Naive B cell (primary cell): ENCODE measurements at regions not wholly inside any gene's neighbourhood (a gene's known extent, or its start where the extent isn't known, plus 50 kb on each side); places are given as distances from the start of the nearest gene placed in this dataset.
A peak's percentile ranks its signal among the peaks of the same experiment; 100 is the strongest.

Source experiments
- ATAC-seq, 2 donors: fragments of 150-1000 bp; cut with Tn5 transposase; 2 replicates each; pipeline ENCODE4 v1.10.0; 2021; ENCODE audit warnings: low read depth in 2 of 2, mild to moderate bottlenecking in 2 of 2, moderate library complexity in 2 of 2
- DNase-seq: peaks from one replicate; pipeline ENCODE4 v3.0.0; 2022
- H3K27ac Mint-ChIP-seq, 6 donors: one replicate each; pipeline ENCODE4 v1.8.0; 2020 to 2022; ENCODE audit warnings: mild to moderate bottlenecking in 6 of 6, mixed read lengths in 6 of 6, moderate library complexity in 5 of 6, inconsistent platforms in 2 of 6
- H3K27me3 Mint-ChIP-seq, 3 donors: one replicate each; pipeline ENCODE4 v1.8.0; 2021 to 2022; ENCODE audit warnings: mixed read lengths in 3 of 3, mild to moderate bottlenecking in 1 of 3
- H3K36me3 Mint-ChIP-seq, 2 donors: one replicate each; pipeline ENCODE4 v1.8.0; 2020 to 2022; ENCODE audit warnings: mixed read lengths in 2 of 2, inconsistent platforms in 1 of 2, mild to moderate bottlenecking in 1 of 2
- H3K4me1 Mint-ChIP-seq, 3 donors: one replicate each; pipeline ENCODE4 v1.8.0; 2020 to 2022; ENCODE audit warnings: mixed read lengths in 3 of 3, inconsistent platforms in 1 of 3, mild to moderate bottlenecking in 1 of 3, moderate library complexity in 1 of 3
- H3K4me3 Mint-ChIP-seq, 8 donors: one replicate each; pipeline ENCODE4 v1.8.0; 2020 to 2022; ENCODE audit warnings: mild to moderate bottlenecking in 8 of 8, mixed read lengths in 8 of 8, moderate library complexity in 8 of 8, inconsistent platforms in 2 of 8
- H3K9me3 Mint-ChIP-seq, 7 donors: one replicate each; pipeline ENCODE4 v1.8.0; 2020 to 2022; ENCODE audit warnings: mixed read lengths in 7 of 7, mild to moderate bottlenecking in 5 of 7, inconsistent platforms in 2 of 7, moderate library complexity in 1 of 7

DNA sequence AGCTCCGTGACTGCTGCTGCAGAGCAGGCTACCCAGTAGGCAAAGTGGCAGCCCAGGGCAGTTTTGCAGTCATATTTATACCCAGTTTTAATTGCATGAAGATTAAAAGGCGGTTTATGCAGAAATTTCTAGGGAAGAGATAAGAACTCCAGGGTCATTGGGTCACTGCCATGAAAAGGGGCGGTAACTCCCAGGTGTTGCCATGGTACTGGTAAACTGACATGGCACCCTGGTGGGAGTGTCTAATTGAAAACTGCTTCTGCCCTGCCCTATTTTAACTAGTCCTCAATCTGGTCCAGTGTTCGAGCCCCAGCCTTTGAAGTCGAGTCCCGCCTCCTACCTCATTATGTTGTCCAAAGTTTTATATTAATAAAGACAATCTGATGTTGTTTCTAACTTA, 75.0 kb upstream of the FUCA2 start:
- Mint-ChIP-seq H3K36me3 (no peaks in the 10 kb centered on the region), H3K4me1 (no peaks in the 10 kb centered on the region), H3K27ac (no peak overlapping the region), H3K4me3 (no peak overlapping the region), H3K9me3 (no peaks in the 10 kb centered on the region), H3K27me3 (no peaks in the 10 kb centered on the region)
- ATAC-seq = no peak
- no peak for DNase-seq

DNA sequence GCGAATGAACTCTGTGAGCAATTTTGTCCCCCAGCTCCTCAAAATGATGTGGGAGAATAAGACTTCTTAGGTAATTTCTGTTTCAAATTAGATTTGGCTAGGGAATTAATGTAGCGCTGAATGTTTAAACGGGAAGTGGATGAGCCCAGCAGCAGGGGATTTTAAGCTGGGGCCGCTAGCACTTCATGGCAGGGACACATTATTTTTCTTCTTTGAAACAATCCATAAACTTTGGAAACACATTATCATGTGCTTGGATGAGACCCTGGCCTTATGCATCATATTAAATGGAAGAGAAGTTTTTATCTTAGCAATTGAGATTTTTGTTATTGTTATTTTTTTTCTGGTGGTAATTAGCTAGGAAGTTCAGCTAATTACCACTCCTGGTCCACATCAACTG, 74.2 kb upstream of the FUCA2 start:
- ATAC-seq (no peak), DNase-seq (no peak)
- Mint-ChIP-seq H3K9me3 (no peaks in the 10 kb centered on the region), H3K27me3 (no peaks in the 10 kb centered on the region), H3K4me1 (no peaks in the 10 kb centered on the region), H3K36me3 (no peaks in the 10 kb centered on the region), H3K4me3 (no peak overlapping the region), H3K27ac (no peak overlapping the region)

DNA sequence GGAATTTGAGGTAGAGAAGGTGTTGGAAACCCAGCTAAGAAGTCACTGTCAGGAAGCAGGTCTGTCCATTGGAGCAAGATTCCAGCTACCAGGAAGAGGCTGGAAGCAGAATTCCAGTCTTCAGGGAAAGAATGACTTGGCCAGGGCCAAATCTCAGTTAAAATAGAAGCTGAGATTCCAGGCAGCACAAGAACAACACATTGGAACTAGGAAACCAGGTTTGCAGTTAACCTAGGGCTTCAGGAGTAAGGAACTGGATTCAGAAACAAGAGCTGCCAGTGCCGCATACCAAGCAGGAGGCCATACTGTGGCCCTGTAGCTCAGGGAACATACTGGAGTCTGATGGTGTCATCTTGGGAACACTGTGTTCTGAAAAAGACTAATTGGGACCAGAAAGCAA, 73.7 kb upstream of the FUCA2 start:
- H3K27me3 Mint-ChIP-seq = no peaks in the 10 kb centered on the region
- no peak for ATAC-seq
- H3K4me1 Mint-ChIP-seq = no peaks in the 10 kb centered on the region
- no peaks in the 10 kb centered on the region for H3K9me3 Mint-ChIP-seq
- no peaks in the 10 kb centered on the region for H3K36me3 Mint-ChIP-seq
- no peak overlapping the region for H3K27ac Mint-ChIP-seq
- DNase-seq = no peak
- H3K4me3 Mint-ChIP-seq = no peak overlapping the region

DNA sequence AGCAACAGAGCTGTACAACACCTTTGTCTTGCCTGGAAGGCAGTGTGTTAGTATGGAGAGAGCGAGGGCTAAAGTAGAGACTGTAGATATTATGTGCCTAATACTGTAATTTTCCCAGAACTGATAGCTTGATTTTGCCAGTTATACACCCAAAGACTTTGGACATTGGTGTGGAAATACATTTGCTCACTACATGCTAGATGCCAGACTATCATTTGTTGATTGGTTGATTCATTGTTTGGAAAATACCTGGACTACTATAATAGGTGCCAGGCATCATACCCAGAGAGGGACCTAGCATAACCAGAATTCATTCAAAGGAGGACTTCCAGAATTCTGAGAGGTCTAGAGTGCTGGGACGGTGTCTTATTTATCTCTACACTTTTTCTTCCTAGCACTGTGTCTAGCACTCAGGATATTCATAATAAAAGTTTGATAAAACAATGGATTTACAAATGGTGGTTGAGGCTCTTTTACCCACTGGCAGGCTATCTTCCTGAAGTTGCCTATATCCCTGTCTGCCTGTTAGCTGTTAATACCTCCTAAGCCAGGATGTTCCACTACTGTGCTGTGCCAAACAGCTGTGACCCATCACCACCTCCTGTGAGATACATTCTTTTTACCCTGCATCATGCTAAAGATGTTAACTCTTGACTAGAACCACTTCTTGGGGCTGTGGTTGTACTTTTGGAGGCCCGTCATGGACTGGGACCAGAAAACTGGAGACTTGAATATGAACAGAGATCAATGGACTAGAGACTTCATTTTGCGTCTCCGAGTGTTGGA, 72.2 kb upstream of the FUCA2 start:
- DNase-seq (no peak), ATAC-seq (no peak)
- H3K27ac Mint-ChIP-seq = peak overlapping the region in 1 of 6 donors; percentile 41
- no peaks in the 10 kb centered on the region for H3K4me1 Mint-ChIP-seq
- no peaks in the 10 kb centered on the region for H3K9me3 Mint-ChIP-seq
- H3K36me3 Mint-ChIP-seq = no peaks in the 10 kb centered on the region
- H3K4me3 Mint-ChIP-seq = no peak overlapping the region
- H3K27me3 Mint-ChIP-seq = no peaks in the 10 kb centered on the region

DNA sequence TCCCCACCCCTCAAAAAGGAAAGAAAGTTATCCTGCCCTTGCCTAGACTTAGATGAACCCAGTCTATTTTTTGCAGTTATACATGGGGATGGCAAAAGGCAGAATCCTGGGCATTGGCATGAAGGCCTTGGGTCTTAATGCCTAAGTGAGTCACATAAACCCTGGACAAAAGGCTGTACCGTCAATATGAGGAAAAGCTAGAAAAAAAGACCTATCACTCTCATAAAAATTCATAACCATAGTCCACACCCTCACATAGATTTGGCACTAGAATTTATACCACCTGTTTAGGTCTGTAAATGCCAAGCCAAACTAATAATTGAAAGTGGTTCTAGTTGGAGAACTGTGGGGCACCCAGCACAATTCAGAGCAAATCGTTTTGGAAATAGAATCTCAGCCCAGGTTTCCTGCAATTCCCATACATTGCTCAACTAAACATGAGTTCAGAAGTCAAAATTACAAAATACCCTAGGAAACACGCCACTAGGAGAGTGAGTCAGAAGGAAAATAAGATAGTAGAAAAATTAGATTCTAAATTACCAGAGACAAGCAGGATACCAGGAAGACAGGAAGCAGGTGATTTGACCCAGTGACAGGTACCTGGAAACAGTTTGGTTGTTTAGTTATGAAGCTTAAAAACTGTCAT, 70.4 kb upstream of the FUCA2 start:
- peaks cover 0 to 4% of the 10 kb centered on the region in 2 donors for H3K36me3 Mint-ChIP-seq

DNA sequence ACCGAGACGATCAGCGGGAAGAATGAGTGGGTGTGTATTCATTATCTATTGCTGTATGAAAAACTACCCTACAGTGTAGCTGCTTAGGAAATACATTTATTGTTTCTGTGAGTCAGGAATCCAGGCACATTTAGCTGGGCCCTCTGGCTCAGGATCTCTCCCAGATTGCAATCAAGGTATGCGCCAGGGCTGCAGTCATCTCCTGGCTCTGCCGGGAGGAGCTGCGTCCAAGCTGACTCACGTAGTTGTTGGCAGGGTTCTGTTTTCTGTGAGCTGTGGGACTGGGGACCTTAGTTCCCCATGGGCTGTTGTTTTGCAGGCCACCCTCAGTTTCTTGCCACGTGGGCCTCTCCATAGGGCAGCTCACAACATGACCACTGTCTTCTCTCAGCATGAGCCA, 68.2 kb upstream of the FUCA2 start:
- H3K9me3 Mint-ChIP-seq = no peaks in the 10 kb centered on the region
- no peaks in the 10 kb centered on the region for H3K27me3 Mint-ChIP-seq
- H3K36me3 Mint-ChIP-seq = peaks cover 0 to 4% of the 10 kb centered on the region in 2 donors
- DNase-seq = no peak
- H3K4me3 Mint-ChIP-seq = no peak overlapping the region
- ATAC-seq = no peak
- H3K27ac Mint-ChIP-seq = peak overlapping the region in 1 of 6 donors; percentile 70
- H3K4me1 Mint-ChIP-seq = peaks cover 0 to 5% (median 0%) of the 10 kb centered on the region in 3 donors

More for the DNA sequence above, 70.4 kb upstream of the FUCA2 start:
- ATAC-seq (no peak), DNase-seq (no peak)
- Mint-ChIP-seq H3K4me3 (no peak overlapping the region), H3K27me3 (no peaks in the 10 kb centered on the region), H3K27ac (peak overlapping the region in 1 of 6 donors; percentile 13), H3K9me3 (no peaks in the 10 kb centered on the region), H3K4me1 (peaks cover 0 to 5% (median 0%) of the 10 kb centered on the region in 3 donors)

DNA sequence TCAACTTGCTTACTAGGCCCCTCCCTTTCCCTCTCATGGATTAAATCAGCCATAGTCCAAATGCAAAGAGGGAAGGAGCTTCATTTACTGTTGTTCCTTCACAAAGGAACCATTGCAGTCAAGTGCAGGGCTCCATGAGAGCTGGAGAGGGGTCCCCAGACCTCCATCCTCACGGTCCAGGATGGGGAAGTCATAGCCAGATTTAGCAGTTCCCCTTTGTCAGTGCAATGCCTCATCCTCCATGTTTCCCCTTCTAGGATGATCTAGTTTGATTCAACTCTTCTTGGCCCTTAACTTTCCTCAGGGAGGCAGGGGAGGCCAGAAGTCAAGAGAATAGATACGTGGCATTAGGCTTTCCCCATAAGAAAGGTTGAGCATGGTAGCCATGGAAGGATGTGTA, 66.5 kb upstream of the FUCA2 start:
- peaks cover 0 to 5% (median 0%) of the 10 kb centered on the region in 3 donors for H3K4me1 Mint-ChIP-seq
- no peak for DNase-seq
- peak overlapping the region in 1 of 6 donors; percentile 12 for H3K27ac Mint-ChIP-seq

DNA sequence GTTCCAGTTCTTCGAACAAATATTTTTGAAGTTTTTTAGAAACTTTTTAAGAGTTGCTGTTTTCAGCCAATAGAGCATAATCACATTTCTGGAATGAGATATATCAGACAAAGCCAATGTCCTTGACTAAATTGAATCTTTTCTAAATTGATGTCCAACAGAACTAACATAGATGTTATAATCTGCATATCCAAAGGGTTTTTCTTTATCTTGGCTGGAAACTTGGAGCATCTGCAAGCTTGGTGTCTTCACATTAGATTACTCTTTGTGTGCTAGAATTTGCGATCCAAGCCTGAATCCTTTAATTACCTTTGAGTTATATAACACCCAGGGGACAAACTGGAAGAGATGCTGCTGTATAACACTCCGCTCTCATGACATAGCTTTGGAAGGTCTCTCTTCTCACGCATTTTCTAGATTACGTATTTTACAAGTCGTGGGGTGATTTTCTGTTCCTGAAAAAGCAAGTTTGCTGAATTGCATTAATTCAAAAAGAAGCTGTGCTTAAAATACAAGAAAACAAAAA, 64.4 kb upstream of the FUCA2 start:
- no peak for ATAC-seq
- H3K4me1 Mint-ChIP-seq = peaks cover 0 to 5% (median 0%) of the 10 kb centered on the region in 3 donors
- no peak overlapping the region for H3K4me3 Mint-ChIP-seq
- no peaks in the 10 kb centered on the region for H3K9me3 Mint-ChIP-seq
- H3K36me3 Mint-ChIP-seq = peaks cover 0 to 4% of the 10 kb centered on the region in 2 donors
- no peak for DNase-seq
- H3K27me3 Mint-ChIP-seq = no peaks in the 10 kb centered on the region
- no peak overlapping the region for H3K27ac Mint-ChIP-seq

More for the DNA sequence above, 66.5 kb upstream of the FUCA2 start:
- Mint-ChIP-seq H3K4me3 (no peak overlapping the region), H3K36me3 (peaks cover 0 to 4% of the 10 kb centered on the region in 2 donors), H3K9me3 (no peaks in the 10 kb centered on the region), H3K27me3 (no peaks in the 10 kb centered on the region)
- no peak for ATAC-seq

DNA sequence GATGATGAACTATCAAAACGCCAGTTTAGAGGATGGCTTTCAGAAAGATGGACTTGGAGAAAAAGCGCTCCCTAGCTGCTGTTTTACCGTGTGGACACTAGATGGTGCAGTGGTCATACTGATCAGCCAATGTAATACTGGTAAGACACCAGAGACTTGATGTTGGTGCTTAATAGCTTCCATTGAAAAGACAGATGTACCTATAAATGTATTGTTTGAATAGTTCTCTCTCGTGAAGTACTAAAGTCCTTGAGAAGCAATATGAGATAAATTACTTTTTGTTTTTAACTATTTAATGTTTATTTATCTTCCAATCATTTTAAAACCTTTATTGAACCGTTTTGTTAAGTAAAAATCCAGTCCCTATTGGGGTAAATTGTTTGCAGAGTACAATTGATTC, 63.9 kb upstream of the FUCA2 start:
- DNase-seq = peak; percentile 51
- ATAC-seq = peak; percentile 72 to 77
- Mint-ChIP-seq H3K36me3 (peaks cover 0 to 4% of the 10 kb centered on the region in 2 donors), H3K4me3 (no peak overlapping the region), H3K27ac (no peak overlapping the region), H3K9me3 (no peaks in the 10 kb centered on the region), H3K4me1 (peaks cover 0 to 5% (median 0%) of the 10 kb centered on the region in 3 donors), H3K27me3 (no peaks in the 10 kb centered on the region)

DNA sequence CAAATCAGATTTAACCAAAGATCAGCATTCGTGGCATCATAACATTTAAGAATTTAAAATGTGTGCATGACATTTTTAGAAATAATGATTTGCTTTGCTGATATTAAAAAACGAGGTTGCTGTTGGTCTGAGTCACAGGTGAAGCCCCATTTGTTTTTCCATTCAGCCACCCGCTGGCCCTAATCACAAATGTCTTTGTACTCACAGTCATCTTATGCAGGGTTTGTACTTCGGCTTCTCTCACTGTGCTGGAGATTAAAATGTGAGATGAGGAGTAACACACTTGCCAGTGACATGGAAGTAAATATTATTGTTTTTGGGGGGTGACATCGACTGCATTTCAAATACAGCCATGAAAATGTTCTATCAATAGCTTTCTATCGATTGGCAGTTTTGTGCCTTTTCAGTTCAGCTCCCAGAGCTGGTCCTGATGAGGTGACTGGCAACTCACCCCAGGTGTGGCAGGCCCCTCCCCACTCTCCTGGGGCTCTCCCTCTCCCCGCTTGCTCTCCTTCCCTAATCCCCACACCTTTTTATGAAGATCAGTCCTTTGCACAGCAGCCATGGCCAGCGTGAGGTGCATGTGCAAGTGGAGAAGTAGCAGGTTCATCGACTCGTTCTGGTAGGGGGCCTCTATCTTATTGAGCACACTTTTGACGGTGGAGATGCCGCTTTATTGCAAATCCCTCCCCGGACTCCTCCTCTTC, 58.8 kb upstream of the FUCA2 start:
- DNase-seq (no peak), ATAC-seq (no peak)
- H3K27ac Mint-ChIP-seq = no peak overlapping the region
- H3K36me3 Mint-ChIP-seq = no peaks in the 10 kb centered on the region
- H3K27me3 Mint-ChIP-seq = no peaks in the 10 kb centered on the region
- no peak overlapping the region for H3K4me3 Mint-ChIP-seq
- peaks cover 4 to 8% (median 8%) of the 10 kb centered on the region in 3 donors for H3K4me1 Mint-ChIP-seq
- H3K9me3 Mint-ChIP-seq = no peaks in the 10 kb centered on the region

DNA sequence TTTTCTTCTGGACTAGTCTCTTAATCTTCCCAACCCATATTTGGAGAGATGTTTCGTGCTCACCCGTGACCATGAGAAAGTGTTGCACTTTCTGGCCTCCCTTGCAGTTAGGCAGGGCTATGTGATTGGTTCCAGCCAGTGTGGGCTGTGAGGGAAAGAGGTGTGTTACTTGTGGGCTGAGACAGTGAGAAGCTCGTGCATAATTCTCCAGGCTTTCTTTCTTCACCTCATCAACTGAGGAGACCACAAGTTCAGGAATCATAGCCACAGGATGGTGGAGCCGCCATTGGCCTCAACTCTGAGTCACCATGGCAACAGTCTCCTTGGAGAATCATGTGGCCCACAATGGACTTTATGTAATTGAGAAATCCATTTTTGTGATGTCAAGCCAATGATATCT, 57.5 kb upstream of the FUCA2 start:
- H3K36me3 Mint-ChIP-seq = no peaks in the 10 kb centered on the region
- H3K4me3 Mint-ChIP-seq = no peak overlapping the region
- H3K4me1 Mint-ChIP-seq = peaks cover 4 to 8% (median 8%) of the 10 kb centered on the region in 3 donors
- H3K9me3 Mint-ChIP-seq = no peaks in the 10 kb centered on the region
- DNase-seq (no peak), ATAC-seq (no peak)
- H3K27ac Mint-ChIP-seq = no peak overlapping the region
- no peaks in the 10 kb centered on the region for H3K27me3 Mint-ChIP-seq

DNA sequence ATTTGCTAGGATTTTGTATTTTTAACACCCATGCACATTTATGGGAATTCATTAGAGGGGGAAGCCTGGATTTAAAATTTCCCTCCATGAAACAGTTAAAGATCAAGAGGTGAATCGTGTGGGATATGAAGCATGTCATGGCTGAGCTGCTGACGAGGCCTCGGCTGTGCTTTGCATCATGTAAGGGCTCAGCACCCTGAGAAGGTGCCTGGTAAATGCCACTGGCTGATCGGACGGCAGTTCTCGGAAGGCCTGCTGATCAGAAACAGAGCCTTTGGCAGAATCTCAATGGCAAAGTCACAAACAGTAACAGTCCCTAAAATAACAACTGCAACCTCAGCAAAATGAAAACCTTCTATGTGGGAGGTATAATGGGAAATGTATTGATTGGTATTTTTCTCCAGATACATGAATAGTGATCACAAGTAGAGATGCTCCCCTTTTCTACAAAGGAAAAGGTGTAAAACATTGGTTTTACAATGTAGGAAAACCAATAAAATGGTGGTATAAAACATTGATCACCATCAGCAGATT, 53.0 kb upstream of the FUCA2 start:
- Mint-ChIP-seq H3K4me3 (no peak overlapping the region), H3K9me3 (no peaks in the 10 kb centered on the region)

DNA sequence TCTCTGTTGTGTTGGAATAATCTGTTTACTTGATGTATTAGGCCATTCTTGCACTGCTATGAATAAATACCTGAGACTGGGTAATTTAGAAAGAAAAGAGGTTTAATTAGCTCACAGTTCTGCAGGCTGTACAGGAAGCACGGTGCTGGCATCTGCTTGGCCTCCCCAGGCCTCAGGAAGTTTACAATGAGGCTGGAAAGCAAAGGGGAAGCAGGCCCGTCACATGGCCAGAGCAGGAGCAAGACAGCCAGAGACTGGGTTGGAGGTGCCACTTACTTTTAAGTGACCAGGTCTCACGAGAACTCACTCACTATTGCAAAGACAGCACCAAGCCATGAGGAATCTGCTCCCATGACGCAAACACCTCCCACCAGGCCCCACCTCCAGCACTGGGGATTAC, 50.6 kb upstream of the FUCA2 start:
- Mint-ChIP-seq H3K27ac (peak overlapping the region in 1 of 6 donors; percentile 30), H3K27me3 (no peaks in the 10 kb centered on the region), H3K4me3 (no peak overlapping the region), H3K36me3 (no peaks in the 10 kb centered on the region), H3K9me3 (no peaks in the 10 kb centered on the region), H3K4me1 (peaks cover 7 to 12% (median 8%) of the 10 kb centered on the region in 3 donors)
- ATAC-seq (no peak), DNase-seq (no peak)

More for the DNA sequence above, 53.0 kb upstream of the FUCA2 start:
- Mint-ChIP-seq H3K36me3 (no peaks in the 10 kb centered on the region), H3K4me1 (peaks cover 8 to 12% (median 8%) of the 10 kb centered on the region in 3 donors), H3K27me3 (no peaks in the 10 kb centered on the region), H3K27ac (no peak overlapping the region)
- DNase-seq = no peak
- ATAC-seq = no peak
